ENCODE measurements at regions not wholly inside any gene's neighbourhood (a gene's known extent, or its start where the extent isn't known, plus 50 kb on each side); places are given as distances from the start of the nearest gene placed in this dataset.

DNA sequence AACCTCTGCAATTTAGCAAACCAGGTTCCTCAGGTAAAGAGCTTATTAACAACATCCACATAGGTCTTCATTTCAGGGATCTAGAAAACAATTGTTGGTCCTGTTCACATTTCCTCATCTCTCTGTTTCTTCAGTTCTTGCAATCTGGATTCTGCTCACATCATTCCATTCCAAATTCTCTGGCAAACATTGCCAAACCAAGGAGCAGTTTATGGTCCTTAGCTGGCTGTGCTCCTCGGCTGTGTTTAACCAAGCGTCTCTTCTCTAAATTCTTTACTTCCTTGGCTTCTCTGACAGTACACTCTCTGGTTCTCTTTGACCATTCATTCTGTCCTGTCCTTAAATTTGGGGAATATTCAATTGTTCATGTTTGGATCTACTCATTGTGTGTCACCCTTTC, 65.8 kb upstream of the RANBP3L start:
- TF ChIP-seq, protein P1, sequence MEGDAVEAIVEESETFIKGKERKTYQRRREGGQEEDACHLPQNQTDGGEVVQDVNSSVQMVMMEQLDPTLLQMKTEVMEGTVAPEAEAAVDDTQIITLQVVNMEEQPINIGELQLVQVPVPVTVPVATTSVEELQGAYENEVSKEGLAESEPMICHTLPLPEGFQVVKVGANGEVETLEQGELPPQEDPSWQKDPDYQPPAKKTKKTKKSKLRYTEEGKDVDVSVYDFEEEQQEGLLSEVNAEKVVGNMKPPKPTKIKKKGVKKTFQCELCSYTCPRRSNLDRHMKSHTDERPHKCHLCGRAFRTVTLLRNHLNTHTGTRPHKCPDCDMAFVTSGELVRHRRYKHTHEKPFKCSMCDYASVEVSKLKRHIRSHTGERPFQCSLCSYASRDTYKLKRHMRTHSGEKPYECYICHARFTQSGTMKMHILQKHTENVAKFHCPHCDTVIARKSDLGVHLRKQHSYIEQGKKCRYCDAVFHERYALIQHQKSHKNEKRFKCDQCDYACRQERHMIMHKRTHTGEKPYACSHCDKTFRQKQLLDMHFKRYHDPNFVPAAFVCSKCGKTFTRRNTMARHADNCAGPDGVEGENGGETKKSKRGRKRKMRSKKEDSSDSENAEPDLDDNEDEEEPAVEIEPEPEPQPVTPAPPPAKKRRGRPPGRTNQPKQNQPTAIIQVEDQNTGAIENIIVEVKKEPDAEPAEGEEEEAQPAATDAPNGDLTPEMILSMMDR (conservative IDR thresholded peaks at IDR 0.05 in 1 of 2, IDR thresholded peaks at IDR 0.05 in 1 of 2; ENCODE audit: extremely low read depth in 1 of 2, insufficient read depth in 1 of 2, low read depth in 1 of 2, low read length in 2 of 2) = no peak
- TF ChIP-seq EZH2 (IDR thresholded peaks at IDR 0.05; ENCODE audit: borderline replicate concordance, low read length) = no peak

Data from mammary epithelial cell (primary cell).